Mammary epithelial cell (primary cell): ENCODE measurements at regions not wholly inside any gene's neighbourhood (a gene's known extent, or its start where the extent isn't known, plus 50 kb on each side); places are given as distances from the start of the nearest gene placed in this dataset.

Source experiments
- CTCF ChIP-seq, 2 donors: IDR thresholded peaks in 1 of 2; conservative IDR thresholded peaks in 1 of 2; 2 replicates each; pipeline ENCODE4 v1.5.1; 2011 to 2012; ENCODE audit warnings: inconsistent platforms in 2 of 2, low read length in 2 of 2, mild to moderate bottlenecking in 2 of 2, control low read depth in 1 of 2, low read depth in 1 of 2; ENCODE audit not compliant: insufficient read depth in 1 of 2; ENCODE audit errors: extremely low read depth in 1 of 2
- EZH2 ChIP-seq: IDR thresholded peaks from 2 replicates; pipeline ENCODE4 v1.6.1; 2012; ENCODE audit warnings: low read length, inconsistent platforms, borderline replicate concordance

DNA sequence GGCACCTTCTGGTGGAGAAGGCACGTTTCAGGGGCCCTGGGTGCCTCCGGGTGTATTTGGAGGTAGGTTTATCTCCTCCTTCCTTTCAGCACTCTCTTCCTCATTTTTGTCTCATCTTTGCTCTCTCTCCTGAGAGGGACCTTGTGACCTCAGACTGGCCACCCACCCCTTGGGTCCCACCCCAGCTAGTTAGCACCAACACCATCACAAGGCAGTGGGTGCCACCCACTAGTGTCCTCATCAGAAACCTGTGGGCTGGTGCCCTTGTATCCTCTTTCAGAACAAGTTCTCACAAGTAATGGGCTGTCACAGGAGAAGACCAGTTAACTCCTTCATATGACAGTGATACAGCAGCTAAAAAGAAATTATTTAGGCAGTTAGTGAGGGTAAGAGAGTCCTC, 196.4 kb downstream of the UXS1 start:
- TF ChIP-seq CTCF (conservative IDR thresholded peaks at IDR 0.05 in 1 of 2, IDR thresholded peaks at IDR 0.05 in 1 of 2; ENCODE audit: extremely low read depth in 1 of 2, insufficient read depth in 1 of 2, low read depth in 1 of 2, low read length in 2 of 2): no peak
- TF ChIP-seq EZH2: no peak
